GM12872 (cell line): ENCODE measurements at regions not wholly inside any gene's neighbourhood (a gene's known extent, or its start where the extent isn't known, plus 50 kb on each side); places are given as distances from the start of the nearest gene placed in this dataset.

ENCODE experiments used
- TF ChIP-seq, protein P1 (sequence below): IDR thresholded peaks from 3 replicates; pipeline ENCODE4 v1.5.1; 2011; ENCODE audit warnings: low read depth, mild to moderate bottlenecking, low read length, moderate library complexity; ENCODE audit not compliant: insufficient read depth

GRCh38 chr3:177917234-177917861 is 618.9 kb upstream of the KCNMB2 start:
- TF ChIP-seq, protein P1, sequence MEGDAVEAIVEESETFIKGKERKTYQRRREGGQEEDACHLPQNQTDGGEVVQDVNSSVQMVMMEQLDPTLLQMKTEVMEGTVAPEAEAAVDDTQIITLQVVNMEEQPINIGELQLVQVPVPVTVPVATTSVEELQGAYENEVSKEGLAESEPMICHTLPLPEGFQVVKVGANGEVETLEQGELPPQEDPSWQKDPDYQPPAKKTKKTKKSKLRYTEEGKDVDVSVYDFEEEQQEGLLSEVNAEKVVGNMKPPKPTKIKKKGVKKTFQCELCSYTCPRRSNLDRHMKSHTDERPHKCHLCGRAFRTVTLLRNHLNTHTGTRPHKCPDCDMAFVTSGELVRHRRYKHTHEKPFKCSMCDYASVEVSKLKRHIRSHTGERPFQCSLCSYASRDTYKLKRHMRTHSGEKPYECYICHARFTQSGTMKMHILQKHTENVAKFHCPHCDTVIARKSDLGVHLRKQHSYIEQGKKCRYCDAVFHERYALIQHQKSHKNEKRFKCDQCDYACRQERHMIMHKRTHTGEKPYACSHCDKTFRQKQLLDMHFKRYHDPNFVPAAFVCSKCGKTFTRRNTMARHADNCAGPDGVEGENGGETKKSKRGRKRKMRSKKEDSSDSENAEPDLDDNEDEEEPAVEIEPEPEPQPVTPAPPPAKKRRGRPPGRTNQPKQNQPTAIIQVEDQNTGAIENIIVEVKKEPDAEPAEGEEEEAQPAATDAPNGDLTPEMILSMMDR, result no peak

GRCh38 chr3:177921153-177921552 is 615.1 kb upstream of the KCNMB2 start:
- TF ChIP-seq, protein P1, result no peak

DNA sequence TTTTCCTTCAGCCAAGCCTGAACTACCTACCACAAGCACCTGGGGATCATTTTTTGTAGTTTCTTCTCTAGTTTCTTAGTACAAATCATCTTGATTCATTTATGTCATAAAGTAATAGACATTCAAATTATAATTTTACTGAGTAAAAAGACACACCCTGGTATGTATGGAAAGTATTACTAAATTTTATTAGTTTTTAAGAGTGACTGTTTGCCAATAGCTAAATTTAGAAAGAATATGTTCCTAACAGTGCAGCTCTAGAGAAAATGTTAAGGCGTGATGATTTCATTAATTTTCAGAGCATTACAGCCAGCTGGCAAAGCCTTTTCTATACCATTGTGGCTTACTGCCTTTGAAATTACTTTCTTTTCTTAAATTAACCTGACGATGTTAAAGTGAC is 612.0 kb upstream of the KCNMB2 start:
- TF ChIP-seq, protein P1, result no peak

GRCh38 chr3:177928172-177928873 is 607.9 kb upstream of the KCNMB2 start:
- TF ChIP-seq, protein P1, result no peak

GRCh38 chr3:177929310-177929709 is 606.9 kb upstream of the KCNMB2 start:
- TF ChIP-seq, protein P1, result no peak

DNA sequence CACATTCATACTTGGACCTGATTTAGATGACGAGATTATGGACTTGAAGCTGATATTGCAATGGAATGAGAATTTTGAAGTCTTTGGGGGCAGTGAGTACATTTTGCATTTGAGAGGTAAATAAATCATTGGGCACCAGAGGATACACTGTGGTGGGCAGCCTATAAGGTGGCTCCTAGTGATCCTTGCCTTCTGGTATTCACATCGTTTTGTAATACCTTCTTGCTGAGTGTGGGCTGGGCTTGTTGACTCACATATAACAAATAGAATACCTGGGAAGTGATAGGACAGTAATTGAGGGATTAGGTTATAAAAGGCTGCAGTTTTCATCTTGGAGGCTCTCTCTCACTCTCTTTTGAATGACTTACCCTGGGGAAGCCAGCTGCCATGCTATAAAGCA is 605.5 kb upstream of the KCNMB2 start:
- TF ChIP-seq, protein P1, result no peak

DNA sequence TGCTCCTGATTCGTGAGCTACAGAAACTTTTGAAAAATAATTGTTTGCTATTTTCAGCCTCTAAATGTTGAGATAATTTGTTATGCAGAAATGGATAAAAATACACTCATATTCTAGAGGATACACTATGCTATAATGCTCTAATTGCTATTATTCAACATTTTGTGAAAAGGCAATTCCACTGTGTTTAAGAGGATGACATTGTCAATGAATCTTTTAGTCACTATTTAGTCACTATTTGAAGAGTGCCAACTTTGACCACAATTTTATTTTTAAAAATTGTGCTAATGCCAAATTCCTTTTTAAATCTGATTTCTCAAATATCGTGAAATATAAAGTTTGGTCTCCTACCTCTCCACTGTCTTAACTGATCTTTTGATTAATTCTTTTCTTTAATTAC is 604.9 kb upstream of the KCNMB2 start:
- TF ChIP-seq, protein P1, result no peak
